ENCODE measurements at regions not wholly inside any gene's neighbourhood (a gene's known extent, or its start where the extent isn't known, plus 50 kb on each side); places are given as distances from the start of the nearest gene placed in this dataset.
"Not testable (repeated sequence)": the region's sequence is repeated elsewhere in the genome, so short reads cannot be mapped to it uniquely, and the experiment has no call there.

DNA sequence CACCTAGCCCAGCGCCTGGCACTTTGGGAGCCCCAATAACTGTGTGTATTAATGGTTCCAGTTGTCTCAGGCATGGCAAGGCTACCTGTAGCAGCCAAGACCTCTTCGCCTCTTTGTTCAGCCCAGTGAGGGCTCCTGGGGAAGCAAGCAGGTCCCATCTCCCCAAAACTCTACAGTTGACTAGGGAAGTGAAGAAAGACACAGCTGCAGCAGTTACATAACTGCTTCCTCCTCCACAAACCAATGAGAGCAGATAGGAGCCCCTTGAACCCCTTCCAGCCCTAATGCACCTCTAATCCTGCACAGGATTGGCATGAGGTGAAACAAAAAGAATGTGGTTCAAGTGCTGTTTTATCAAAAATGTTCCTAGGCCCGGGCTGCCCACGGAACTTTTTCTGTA lies 100.5 kb downstream of the SYF2 start:
- no peak for DNase-seq (ENCODE audit: low spot score)

- no peak for DNase-seq (ENCODE audit: low spot score)
Measured at GRCh38 chr1:25130895-25131294, 101.4 kb downstream of the SYF2 start.

- no peak for DNase-seq (ENCODE audit: low spot score)
Measured at GRCh38 chr1:25129380-25129779, 102.9 kb downstream of the SYF2 start.

GRCh38 chr1:25128121-25128621 lies 104.1 kb downstream of the SYF2 start:
- no peak for DNase-seq (ENCODE audit: low spot score)

GRCh38 chr1:25126562-25126961 lies 105.7 kb downstream of the SYF2 start:
- no peak for DNase-seq (ENCODE audit: low spot score)

- DNase-seq (ENCODE audit: low spot score) = no peak
Measured at GRCh38 chr1:25123551-25123950, 108.8 kb downstream of the SYF2 start.

DNA sequence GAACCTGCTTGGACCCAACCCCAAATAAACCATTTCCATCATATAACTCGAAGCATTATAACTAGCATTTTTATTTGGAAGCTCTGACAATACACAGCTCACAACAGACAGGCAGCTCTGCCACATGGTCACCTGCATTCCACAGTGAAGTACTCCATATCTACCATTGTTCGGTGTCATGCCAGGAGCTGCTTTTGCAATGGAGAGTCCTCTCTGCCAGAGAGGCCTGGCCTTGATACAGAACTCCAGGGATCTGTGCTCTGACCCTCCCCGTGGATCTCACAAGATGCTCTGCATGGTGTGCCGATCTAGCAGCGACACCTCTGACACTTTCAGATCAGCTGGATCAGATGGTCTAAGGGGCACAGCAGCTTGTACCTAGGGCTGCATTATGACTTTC lies 109.6 kb downstream of the SYF2 start:
- no peak for DNase-seq (ENCODE audit: low spot score)

DNA sequence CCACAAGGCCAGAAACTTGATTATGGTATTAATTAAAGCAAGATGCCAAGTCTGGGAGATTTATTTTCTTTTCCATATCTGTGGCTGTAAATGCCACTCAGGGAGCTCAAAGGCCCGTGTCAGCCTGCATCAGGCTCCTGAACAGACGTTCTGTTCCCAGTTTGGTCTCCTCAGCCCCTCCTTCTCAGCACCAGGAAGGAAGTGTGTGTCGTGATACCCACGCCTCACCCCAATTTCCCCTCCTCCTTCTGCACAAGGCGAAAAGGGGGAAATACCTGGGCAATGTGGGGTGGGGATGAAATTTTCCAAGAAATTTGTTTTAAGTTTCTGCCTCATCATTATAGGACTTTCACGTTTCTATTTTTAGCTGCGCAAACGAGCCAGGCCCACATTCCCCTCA lies 112.0 kb downstream of the SYF2 start:
- no peak for DNase-seq (ENCODE audit: low spot score)

- no peak for DNase-seq (ENCODE audit: low spot score)
Measured at GRCh38 chr1:25118546-25118945, 113.8 kb downstream of the SYF2 start.

GRCh38 chr1:25117233-25117823 lies 115.0 kb downstream of the SYF2 start:
- DNase-seq (ENCODE audit: low spot score) = no peak

DNA sequence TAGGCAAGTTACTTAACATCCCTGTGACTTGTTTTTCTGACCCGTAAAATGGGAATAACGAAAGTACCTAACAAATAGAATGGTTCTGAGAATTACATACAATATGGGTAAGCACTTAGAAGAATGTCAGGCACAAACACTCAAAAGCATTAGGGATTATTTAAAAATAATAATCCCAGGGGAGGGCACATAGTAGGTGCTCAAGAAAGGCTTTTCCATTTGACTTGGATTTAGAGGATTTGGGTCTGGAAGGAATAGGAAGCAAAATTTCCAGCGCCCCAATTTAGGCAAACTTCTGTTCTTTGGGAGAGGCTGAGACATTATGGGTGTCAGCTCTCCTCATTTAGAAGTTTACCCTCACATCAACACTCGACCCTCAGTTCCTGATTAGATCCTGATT lies 115.5 kb downstream of the SYF2 start:
- no peak for DNase-seq (ENCODE audit: low spot score)

DNA sequence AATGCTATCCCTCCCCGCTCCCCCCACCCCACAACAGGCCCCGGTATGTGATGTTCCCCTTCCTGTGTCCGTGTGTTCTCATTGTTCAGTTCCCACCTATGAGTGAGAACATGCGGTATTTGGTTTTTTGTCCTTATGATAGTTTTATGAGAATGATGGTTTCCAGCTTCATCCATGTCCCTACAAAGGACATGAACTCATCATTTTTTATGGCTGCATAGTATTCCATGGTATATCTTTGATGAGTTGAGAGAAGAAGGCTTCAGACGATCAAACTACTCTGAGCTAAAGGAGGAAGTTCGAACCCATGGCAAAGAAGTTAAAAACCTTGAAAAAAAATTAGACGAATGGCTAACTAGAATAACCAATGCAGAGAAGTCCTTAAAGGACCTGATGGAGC lies 116.2 kb downstream of the SYF2 start:
- not testable (repeated sequence) for DNase-seq (ENCODE audit: low spot score)

GRCh38 chr1:25113731-25114130 lies 118.6 kb downstream of the SYF2 start:
- DNase-seq (ENCODE audit: low spot score) = no peak

GRCh38 chr1:25113086-25113485 lies 119.2 kb downstream of the SYF2 start:
- no peak for DNase-seq (ENCODE audit: low spot score)

GRCh38 chr1:25112400-25112799 lies 119.9 kb downstream of the SYF2 start:
- DNase-seq (ENCODE audit: low spot score) = no peak

DNA sequence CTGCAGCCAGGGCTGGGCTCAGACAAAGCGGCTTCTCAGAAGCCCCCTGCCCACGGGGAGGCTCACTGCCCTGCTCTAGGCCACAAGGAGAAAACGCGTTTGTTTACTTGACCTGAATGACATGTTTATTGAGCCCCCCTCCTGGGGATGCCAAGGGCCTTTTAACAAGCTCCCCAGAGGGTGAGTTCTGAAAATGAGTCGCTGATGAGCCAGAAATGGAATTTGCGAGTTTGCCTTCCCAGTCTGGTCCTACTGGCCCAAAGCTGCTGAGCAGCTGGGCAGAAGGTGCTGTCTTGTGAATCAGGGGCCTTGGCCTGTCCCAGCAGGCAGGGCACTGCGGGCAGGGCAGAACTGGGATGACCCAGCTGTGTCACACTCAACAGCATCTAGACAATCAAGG lies 120.6 kb downstream of the SYF2 start:
- no peak for DNase-seq (ENCODE audit: low spot score)

DNA sequence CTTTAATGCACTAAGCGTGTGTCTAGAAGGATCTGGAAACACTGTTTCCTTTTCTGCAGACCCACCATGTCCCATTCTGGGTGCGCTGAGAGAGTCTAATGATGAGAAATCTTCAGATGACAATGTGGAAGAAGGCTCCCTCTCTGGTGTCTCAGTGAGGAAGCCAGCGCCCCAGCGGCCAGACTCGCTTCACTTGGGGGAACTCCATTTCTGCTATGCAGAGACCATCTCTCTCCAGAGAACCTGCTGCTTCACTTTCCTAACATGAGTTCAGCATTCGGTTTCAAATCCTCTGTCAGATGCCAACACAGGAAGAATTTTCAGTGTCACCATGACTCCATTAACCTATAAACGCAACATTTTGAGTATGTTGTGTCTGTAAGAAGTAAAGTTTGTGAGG lies 121.8 kb downstream of the SYF2 start:
- no peak for DNase-seq (ENCODE audit: low spot score)

DNA sequence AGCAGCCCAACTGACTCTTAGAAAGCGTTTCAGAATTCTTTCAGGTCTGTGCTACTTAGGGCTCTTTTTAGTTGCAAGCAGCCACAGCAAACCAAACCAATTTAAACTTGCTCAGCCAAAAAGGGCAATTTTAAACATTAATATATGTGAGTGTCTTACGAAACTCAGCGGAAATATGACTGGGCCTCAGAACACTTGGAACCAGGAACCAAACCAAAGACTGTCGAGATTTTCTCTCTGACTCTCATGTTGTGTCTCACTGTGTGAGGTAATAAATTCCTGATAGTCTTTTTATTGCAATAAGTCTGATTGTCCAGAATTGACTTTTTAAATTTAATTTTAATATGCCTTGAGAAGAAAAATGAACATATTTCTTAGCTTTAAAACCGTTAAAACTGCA lies 122.3 kb downstream of the SYF2 start:
- no peak for DNase-seq (ENCODE audit: low spot score)

GRCh38 chr1:25109531-25109951 lies 122.8 kb downstream of the SYF2 start:
- no peak for DNase-seq (ENCODE audit: low spot score)

DNA sequence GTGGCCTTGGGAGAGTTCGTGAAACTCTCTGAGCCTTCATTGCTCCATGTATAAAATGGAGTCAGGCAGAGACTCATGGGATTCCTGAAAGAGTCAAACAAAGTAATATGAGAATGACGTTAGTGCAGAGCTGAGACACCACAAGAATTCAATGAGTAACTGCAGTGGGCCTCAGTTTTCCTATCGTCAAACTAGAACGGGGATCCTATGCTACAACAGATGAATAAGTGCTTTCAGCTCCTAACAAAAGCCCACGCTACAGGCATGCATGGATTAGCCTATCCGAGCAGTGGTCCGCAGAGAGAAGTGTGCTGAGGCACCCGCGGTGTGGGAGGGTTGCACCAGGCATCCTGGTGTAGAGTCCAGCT lies 124.7 kb downstream of the SYF2 start:
- DNase-seq (ENCODE audit: low spot score) = no peak

DNA sequence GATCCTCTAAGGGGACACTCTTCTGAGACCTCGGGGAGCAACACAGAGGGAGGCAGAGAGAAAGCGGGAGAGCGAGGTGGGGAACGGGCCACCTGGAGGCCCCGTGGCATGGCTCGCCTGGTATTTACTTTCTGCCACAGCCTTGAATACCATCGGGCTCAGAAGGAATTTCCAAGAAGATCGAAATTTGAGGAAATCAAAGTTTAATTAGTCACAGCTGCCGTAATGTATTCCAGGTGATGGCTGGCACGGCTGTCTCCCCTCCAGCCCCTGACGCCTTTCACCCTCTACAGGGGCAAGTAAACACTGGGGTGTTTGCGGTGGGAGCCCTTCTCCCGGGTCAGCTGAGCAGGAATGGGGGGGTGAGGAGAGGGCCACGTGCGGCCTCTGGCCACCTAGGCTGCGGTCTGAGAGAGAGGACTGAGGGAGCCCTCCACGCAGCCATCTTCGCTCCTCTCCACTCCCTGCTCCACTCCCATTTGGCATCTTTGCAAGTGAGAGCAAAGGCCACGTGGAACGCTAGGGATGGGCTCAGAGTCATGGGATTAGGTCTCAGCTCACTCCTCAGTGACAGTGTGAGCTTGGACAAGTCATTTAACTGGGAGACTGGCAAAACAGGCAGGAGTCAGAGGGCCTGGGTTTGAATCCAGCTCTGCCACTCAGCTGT lies 125.2 kb downstream of the SYF2 start:
- no peak for DNase-seq (ENCODE audit: low spot score)

DNA sequence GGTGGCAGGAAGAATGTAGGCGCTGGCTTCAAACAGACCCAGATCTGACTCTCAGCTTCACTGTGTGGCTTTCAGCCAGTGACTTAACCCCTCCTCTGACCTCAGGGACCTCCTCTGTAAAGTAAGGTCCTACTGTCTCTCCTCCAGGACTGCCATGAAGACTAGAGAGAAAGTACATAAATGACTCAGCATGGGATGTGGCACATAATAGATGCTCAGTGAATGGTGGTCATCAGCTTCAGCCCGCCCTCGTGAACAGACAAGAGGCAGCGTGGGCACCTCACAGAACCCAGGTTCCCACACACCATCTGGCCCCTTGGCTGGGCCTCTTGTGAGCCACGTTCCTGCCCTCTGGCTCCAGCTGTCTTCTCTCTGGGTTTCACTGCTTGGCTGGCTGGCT lies 126.0 kb downstream of the SYF2 start:
- DNase-seq (ENCODE audit: low spot score) = no peak

GRCh38 chr1:25105836-25106235 lies 126.5 kb downstream of the SYF2 start:
- no peak for DNase-seq (ENCODE audit: low spot score)

- DNase-seq (ENCODE audit: low spot score) = no peak
Measured at GRCh38 chr1:25104932-25105561, 127.3 kb downstream of the SYF2 start.
